GM12891 (cell line): ENCODE measurements at regions not wholly inside any gene's neighbourhood (a gene's known extent, or its start where the extent isn't known, plus 50 kb on each side); places are given as distances from the start of the nearest gene placed in this dataset.

Experiments used
- DNase-seq: peaks from one replicate; pipeline ENCODE4 v3.0.0; 2011; ENCODE audit warnings: low spot score; ENCODE audit not compliant: insufficient read length
- FAIRE-seq: peaks from 2 replicates; lab custom pipeline; 2011; peaks lifted over from hg19 to GRCh38; lab: Jason Lieb, UNC
- PAX5 ChIP-seq: IDR thresholded peaks from 2 replicates; pipeline ENCODE4 v1.6.1; 2011; ENCODE audit warnings: low read length, moderate library complexity, mild to moderate bottlenecking; ENCODE audit not compliant: insufficient read depth, severe bottlenecking
- POLR2A ChIP-seq: IDR thresholded peaks from 2 replicates; pipeline ENCODE4 v1.6.1; 2011; ENCODE audit warnings: low read depth, low read length, control low read depth
- POLR2AphosphoS5 ChIP-seq: IDR thresholded peaks from 2 replicates; pipeline ENCODE4 v1.6.1; 2011; ENCODE audit warnings: low read depth, low read length, control low read depth
- POU2F2 ChIP-seq: IDR thresholded peaks from 2 replicates; pipeline ENCODE4 v1.6.1; 2011; ENCODE audit warnings: low read depth, mild to moderate bottlenecking, control low read depth, low read length, moderate library complexity
- SPI1 ChIP-seq: IDR thresholded peaks from 2 replicates; pipeline ENCODE4 v1.6.1; 2011; ENCODE audit warnings: low read depth, low read length, control low read depth
- TAF1 ChIP-seq: IDR thresholded peaks from 2 replicates; pipeline ENCODE4 v1.6.1; 2011; ENCODE audit warnings: low read depth, low read length, control low read depth

DNA sequence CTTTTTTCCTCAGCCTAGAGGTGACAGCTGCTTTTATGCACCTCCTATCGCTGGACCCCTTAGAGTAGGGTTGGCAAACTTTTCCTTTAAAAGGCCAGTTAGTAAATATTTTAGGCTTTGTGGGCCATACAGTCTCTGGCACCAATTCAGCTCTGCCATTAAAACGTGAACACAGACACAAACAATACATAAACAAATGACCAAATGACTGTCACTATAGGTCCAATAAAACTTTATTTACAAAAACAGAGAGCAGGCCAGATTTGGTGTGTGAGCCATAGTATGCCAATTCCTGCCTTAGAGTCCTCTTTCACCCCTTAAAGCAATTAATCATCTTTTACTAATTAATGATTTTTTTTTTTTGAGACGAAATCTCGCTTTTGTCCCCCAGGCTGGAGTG lies 61.1 kb upstream of the RPS13 start:
- no peak for TF ChIP-seq TAF1
- no peak for TF ChIP-seq SPI1
- no peak for TF ChIP-seq POU2F2
- no peak for TF ChIP-seq POLR2A
- no peak for TF ChIP-seq POLR2AphosphoS5
- no peak for TF ChIP-seq PAX5
- DNase-seq (no peak), FAIRE-seq (no peak)

DNA sequence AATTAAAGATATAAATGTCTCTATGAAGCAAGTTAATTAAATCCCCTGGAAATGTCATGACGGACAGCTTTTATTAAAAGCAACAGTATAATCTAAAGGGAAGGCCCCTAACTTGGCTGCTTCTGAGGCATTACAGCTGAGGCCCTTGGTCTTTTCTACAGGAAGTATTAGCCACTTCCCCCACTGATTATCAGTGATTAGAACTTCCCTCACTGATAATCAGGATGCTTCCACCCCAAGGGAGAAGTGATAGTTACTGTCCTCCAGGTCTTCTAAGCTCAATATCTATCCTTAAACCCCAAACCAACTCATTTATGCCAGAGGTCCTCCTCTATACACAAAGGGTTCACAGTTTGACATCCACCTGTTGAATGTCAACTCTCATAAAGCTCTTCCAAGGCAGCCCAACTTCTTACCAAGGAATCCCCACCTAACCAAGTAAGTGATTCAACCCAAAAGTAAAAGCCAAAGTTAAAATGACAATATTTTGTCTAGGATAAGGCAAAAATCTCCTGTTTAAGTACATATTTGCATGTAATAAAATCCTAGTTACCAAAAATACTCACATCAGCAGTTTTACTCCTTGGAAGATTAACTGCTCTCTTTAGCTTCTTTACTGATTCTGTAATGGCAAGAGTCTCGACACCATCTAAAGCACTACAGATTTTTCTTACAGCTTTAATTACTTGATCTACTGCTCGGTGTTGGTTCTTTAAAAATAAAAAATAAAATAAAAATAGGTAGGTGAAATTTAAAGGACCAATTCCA lies 58.6 kb upstream of the RPS13 start:
- no peak for FAIRE-seq
- TF ChIP-seq PAX5 (no peak), POLR2A (no peak), POLR2AphosphoS5 (no peak), TAF1 (no peak), SPI1 (no peak), POU2F2 (no peak)
- no peak for DNase-seq

GRCh38 chr11:17132654-17133053 lies 55.2 kb upstream of the RPS13 start:
- FAIRE-seq (no peak), DNase-seq (no peak)
- no peak for TF ChIP-seq POLR2A
- no peak for TF ChIP-seq PAX5
- no peak for TF ChIP-seq POU2F2
- TF ChIP-seq SPI1: no peak
- no peak for TF ChIP-seq TAF1
- no peak for TF ChIP-seq POLR2AphosphoS5

GRCh38 chr11:17129003-17129402 lies 51.5 kb upstream of the RPS13 start:
- FAIRE-seq (no peak), DNase-seq (no peak)

More at GRCh38 chr11:17129003-17129402, 51.5 kb upstream of the RPS13 start:
- TF ChIP-seq POLR2A (no peak), SPI1 (no peak), POLR2AphosphoS5 (no peak), POU2F2 (no peak), PAX5 (no peak), TAF1 (no peak)
